PC-9 (cell line): ENCODE measurements at regions not wholly inside any gene's neighbourhood (a gene's known extent, or its start where the extent isn't known, plus 50 kb on each side); places are given as distances from the start of the nearest gene placed in this dataset.

Experiments
- CTCF ChIP-seq: fragments of 200-600 bp; sonication (generic); conservative IDR thresholded peaks from 2 replicates; pipeline ENCODE4 v1.6.1; 2017; ENCODE audit warnings: mixed run types, antibody characterized with exemption, mild to moderate bottlenecking, moderate library complexity
- EZH2 ChIP-seq: fragments of 200-600 bp; sonication (generic); IDR thresholded peaks from 2 replicates; pipeline ENCODE4 v1.8.0; 2017; ENCODE audit warnings: antibody characterized with exemption, low read depth

GRCh38 chr7:86975449-86975848, 84.0 kb downstream of the ELAPOR2 start:
- TF ChIP-seq CTCF (no peak), EZH2 (no peak)
